ENCODE measurements at regions not wholly inside any gene's neighbourhood (a gene's known extent, or its start where the extent isn't known, plus 50 kb on each side); places are given as distances from the start of the nearest gene placed in this dataset.

DNA sequence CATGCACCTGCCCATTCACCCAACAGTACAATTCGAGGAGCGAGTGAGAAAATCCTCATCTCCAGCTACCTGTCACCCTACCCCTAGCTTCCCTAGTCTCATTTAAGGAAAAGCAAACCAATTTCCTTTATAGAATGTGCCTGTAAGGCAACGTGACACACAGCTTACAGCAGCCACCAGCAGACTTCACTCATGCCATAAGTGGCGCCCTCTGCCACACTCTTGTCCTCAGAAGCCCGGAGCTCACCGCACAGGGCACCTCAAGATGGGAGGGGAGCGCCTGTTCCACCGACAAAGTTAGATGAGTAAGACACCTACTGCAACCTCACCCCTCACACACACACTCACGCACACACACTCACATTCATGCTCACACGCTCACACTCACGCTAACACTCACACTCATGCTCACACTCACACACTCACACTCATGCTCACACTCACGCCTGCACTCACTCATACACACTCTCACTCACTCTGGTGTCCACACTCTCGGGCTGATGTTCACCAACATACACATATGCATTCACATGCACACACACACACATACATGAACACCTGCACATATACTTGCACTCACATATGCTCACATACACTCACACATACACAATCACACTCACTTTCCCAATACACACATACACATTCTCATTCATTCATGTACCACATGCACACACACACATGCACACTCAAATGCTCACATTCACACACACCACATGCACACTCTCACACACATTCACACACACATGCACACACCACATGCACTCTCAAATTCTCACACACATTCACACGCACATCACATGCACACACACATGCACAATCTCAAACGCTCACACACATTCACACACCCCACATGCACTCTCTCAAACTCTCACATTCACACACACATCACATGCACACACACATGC is 170.7 kb downstream of the PSMG1 start:
- TF ChIP-seq, protein P1, sequence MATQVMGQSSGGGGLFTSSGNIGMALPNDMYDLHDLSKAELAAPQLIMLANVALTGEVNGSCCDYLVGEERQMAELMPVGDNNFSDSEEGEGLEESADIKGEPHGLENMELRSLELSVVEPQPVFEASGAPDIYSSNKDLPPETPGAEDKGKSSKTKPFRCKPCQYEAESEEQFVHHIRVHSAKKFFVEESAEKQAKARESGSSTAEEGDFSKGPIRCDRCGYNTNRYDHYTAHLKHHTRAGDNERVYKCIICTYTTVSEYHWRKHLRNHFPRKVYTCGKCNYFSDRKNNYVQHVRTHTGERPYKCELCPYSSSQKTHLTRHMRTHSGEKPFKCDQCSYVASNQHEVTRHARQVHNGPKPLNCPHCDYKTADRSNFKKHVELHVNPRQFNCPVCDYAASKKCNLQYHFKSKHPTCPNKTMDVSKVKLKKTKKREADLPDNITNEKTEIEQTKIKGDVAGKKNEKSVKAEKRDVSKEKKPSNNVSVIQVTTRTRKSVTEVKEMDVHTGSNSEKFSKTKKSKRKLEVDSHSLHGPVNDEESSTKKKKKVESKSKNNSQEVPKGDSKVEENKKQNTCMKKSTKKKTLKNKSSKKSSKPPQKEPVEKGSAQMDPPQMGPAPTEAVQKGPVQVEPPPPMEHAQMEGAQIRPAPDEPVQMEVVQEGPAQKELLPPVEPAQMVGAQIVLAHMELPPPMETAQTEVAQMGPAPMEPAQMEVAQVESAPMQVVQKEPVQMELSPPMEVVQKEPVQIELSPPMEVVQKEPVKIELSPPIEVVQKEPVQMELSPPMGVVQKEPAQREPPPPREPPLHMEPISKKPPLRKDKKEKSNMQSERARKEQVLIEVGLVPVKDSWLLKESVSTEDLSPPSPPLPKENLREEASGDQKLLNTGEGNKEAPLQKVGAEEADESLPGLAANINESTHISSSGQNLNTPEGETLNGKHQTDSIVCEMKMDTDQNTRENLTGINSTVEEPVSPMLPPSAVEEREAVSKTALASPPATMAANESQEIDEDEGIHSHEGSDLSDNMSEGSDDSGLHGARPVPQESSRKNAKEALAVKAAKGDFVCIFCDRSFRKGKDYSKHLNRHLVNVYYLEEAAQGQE (IDR thresholded peaks at IDR 0.05; ENCODE audit: insufficient replicate concordance, low read depth) = no peak
- TF ChIP-seq, protein P2, sequence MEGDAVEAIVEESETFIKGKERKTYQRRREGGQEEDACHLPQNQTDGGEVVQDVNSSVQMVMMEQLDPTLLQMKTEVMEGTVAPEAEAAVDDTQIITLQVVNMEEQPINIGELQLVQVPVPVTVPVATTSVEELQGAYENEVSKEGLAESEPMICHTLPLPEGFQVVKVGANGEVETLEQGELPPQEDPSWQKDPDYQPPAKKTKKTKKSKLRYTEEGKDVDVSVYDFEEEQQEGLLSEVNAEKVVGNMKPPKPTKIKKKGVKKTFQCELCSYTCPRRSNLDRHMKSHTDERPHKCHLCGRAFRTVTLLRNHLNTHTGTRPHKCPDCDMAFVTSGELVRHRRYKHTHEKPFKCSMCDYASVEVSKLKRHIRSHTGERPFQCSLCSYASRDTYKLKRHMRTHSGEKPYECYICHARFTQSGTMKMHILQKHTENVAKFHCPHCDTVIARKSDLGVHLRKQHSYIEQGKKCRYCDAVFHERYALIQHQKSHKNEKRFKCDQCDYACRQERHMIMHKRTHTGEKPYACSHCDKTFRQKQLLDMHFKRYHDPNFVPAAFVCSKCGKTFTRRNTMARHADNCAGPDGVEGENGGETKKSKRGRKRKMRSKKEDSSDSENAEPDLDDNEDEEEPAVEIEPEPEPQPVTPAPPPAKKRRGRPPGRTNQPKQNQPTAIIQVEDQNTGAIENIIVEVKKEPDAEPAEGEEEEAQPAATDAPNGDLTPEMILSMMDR (IDR thresholded peaks at IDR 0.05; ENCODE audit: insufficient read depth, low read length) = no peak

Measured in HL-60 (cell line).